NT2/D1 (cell line): ENCODE measurements at regions not wholly inside any gene's neighbourhood (a gene's known extent, or its start where the extent isn't known, plus 50 kb on each side); places are given as distances from the start of the nearest gene placed in this dataset.
A peak's percentile ranks its signal among the peaks of the same experiment; 100 is the strongest.
"Not testable (repeated sequence)": the region's sequence is repeated elsewhere in the genome, so short reads cannot be mapped to it uniquely, and the experiment has no call there.

Experiments used
- DNase-seq: peaks from one replicate; pipeline ENCODE4 v3.0.0-alpha.2; 2011; ENCODE audit warnings: low read depth, low spot score
- H3K27me3 ChIP-seq: 2 replicates; pipeline ENCODE4 v1.6.0; 2011; ENCODE audit warnings: mild to moderate bottlenecking; ENCODE audit not compliant: insufficient read length, insufficient read depth
- H3K36me3 ChIP-seq: 2 replicates; pipeline ENCODE4 v1.6.1; 2011; ENCODE audit warnings: mild to moderate bottlenecking, low read length, mixed read lengths; ENCODE audit not compliant: insufficient read depth, insufficient read length
- H3K4me1 ChIP-seq: 2 replicates; pipeline ENCODE4 v1.5.1; 2011; ENCODE audit not compliant: insufficient read depth, insufficient read length
- H3K4me3 ChIP-seq: 2 replicates; pipeline ENCODE4 v1.5.1; 2011; ENCODE audit warnings: low read depth; ENCODE audit not compliant: insufficient read length
- H3K9ac ChIP-seq: 2 replicates; pipeline ENCODE4 v1.6.0; 2011; ENCODE audit warnings: low read depth; ENCODE audit not compliant: insufficient read length
- H3K9me3 ChIP-seq: 2 replicates; pipeline ENCODE4 v1.5.1; 2011; ENCODE audit warnings: mild to moderate bottlenecking, low read length; ENCODE audit not compliant: insufficient read depth
- SUZ12 ChIP-seq: IDR thresholded peaks from 2 replicates; pipeline ENCODE4 v1.6.1; 2011; ENCODE audit not compliant: insufficient read length, insufficient read depth; ENCODE audit errors: extremely low read depth
- YY1 ChIP-seq: IDR thresholded peaks from 2 replicates; pipeline ENCODE4 v1.6.1; 2011; ENCODE audit not compliant: insufficient read length, insufficient read depth
- ZNF274 ChIP-seq: IDR thresholded peaks from 2 replicates; pipeline ENCODE4 v1.6.1; 2011; ENCODE audit warnings: mild to moderate bottlenecking, low read depth, low read length

DNA sequence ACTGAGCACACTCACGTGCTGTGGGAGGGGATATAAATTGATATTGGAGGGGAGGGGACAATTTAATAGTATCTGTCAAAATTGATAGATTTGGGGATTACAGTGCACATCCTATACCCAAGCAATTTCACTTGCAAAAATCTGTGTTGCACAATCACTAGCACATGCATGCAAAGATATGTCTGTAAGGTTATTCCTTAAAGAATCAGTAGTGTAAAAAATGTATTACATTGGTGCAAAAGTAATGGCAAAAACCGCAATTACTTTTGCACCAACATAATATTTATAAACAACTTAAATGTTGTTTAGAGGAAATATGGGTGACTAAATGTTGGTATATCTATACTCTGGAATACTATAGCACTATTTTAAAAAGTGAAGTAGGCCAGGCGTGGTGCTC lies 108.7 kb downstream of the LHX2 start:
- Histone ChIP-seq H3K4me3 (no peak overlapping the region), H3K36me3 (no peaks in the 10 kb centered on the region), H3K27me3 (peaks cover 2% of the 10 kb centered on the region), H3K4me1 (peaks cover 13% of the 10 kb centered on the region), H3K9ac (no peak overlapping the region), H3K9me3 (peaks cover 9% of the 10 kb centered on the region)
- DNase-seq, result no peak
- TF ChIP-seq YY1 (no peak), SUZ12 (no peak), ZNF274 (no peak)

DNA sequence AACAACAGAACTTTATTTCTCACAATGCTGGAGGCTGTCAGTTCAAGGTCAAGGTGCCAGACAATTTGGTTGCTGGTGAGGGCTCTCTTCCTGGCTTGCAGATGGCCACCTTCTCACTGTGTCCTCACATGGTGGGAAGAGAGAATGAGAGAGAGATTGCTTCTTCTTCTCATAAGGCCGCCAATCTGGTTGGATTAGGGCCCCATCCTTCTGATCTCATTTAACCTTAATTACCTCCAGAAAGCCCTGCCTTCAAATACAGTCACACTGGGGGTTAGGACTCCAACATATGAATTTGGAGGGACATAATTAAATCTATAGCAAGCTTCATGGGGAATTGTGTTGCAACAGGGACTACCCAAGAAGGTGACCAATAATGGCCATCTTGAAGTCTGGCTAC lies 110.2 kb downstream of the LHX2 start:
- Histone ChIP-seq H3K9ac (no peak overlapping the region), H3K36me3 (no peaks in the 10 kb centered on the region), H3K4me3 (no peak overlapping the region), H3K27me3 (peaks cover 2% of the 10 kb centered on the region), H3K9me3 (peaks cover 7% of the 10 kb centered on the region), H3K4me1 (peaks cover 18% of the 10 kb centered on the region)
- no peak for DNase-seq
- no peak for TF ChIP-seq SUZ12
- no peak for TF ChIP-seq ZNF274
- no peak for TF ChIP-seq YY1

DNA sequence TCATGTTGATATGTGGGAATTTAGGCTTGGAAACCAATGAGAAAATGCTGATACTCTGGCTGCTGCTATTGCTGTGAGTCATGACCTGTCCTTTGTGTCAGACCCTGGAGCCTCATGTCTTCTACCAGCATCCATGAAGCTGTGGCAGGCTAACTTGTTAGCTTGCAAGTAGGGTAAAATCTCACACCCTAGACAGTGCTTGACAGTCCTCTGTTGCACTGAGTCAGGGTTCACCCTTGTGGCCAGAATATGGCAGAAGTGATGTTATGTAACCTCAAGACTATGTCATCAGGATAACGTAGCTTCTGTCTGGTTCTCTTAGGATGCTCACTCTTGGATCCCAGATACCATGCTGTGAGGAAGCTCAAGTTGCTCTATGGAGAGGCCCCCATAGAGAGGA lies 110.8 kb downstream of the LHX2 start:
- H3K36me3 ChIP-seq, result no peaks in the 10 kb centered on the region
- TF ChIP-seq SUZ12, result no peak
- TF ChIP-seq YY1, result no peak
- TF ChIP-seq ZNF274, result no peak
- H3K9me3 ChIP-seq, result peaks cover under 1% of the 10 kb centered on the region; the same call in 1 of the 2 replicates
- no peak overlapping the region for H3K9ac ChIP-seq
- H3K27me3 ChIP-seq, result peaks cover 2% of the 10 kb centered on the region
- peaks cover 18% of the 10 kb centered on the region for H3K4me1 ChIP-seq
- H3K4me3 ChIP-seq, result no peak overlapping the region
- DNase-seq, result no peak

DNA sequence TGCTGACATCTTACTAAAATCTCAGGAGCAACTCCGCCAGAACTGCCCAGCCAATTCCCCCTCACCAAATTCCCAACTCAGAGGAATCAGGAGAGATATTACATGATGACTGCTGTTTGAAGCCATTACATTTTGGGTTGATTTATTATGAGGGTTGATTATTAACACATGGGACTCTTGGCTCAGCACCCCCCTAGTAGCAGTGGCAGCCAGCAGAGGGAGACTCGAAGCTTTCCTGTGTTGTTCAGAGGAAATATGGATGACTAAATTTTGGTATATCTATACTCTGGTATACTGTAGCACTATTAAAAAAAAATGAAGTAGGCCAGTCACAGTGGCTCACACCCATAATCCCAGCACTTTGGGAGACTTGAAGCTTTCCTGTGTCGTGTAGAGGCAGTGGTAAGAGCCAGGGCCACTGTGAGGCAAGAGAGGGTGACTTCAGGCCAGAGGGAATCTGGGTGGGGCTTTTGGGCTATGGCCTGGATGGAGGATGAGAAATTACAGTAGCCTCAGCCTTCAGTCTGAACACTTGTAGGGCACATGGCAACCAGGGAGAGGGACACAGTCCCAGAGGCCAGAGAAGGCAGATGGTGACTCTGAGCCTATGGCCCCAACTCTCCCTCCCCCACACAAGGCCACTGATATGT lies 111.4 kb downstream of the LHX2 start:
- TF ChIP-seq YY1, result no peak
- no peak for TF ChIP-seq SUZ12
- TF ChIP-seq ZNF274, result no peak
- Histone ChIP-seq H3K27me3 (peaks cover 2% of the 10 kb centered on the region), H3K9ac (no peak overlapping the region), H3K36me3 (no peaks in the 10 kb centered on the region), H3K9me3 (no peaks in the 10 kb centered on the region), H3K4me1 (peaks cover 18% of the 10 kb centered on the region), H3K4me3 (no peak overlapping the region)
- no peak for DNase-seq

DNA sequence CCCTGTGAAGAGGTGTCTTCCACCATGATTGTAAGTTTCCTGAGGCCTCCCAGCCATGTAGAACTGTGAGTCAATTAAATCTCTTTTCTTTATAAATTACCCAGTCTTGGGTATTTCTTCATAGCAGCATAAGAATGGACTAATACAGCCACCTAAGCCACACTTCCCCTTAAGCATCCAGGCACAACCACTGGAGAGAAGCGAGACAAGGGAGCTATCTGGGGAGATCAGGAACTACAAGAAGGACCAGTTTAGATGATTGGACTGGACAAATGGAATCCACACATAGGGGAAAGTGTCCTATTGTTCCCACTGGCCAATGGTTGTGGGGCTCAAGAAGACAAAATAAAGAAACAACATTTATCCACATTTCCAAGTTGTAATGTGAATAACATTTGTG lies 112.1 kb downstream of the LHX2 start:
- H3K36me3 ChIP-seq, H3K9me3 ChIP-seq, H3K27me3 ChIP-seq, H3K9ac ChIP-seq, H3K4me3 ChIP-seq, DNase-seq: not testable (repeated sequence)
- peaks cover 14% of the 10 kb centered on the region for H3K4me1 ChIP-seq

DNA sequence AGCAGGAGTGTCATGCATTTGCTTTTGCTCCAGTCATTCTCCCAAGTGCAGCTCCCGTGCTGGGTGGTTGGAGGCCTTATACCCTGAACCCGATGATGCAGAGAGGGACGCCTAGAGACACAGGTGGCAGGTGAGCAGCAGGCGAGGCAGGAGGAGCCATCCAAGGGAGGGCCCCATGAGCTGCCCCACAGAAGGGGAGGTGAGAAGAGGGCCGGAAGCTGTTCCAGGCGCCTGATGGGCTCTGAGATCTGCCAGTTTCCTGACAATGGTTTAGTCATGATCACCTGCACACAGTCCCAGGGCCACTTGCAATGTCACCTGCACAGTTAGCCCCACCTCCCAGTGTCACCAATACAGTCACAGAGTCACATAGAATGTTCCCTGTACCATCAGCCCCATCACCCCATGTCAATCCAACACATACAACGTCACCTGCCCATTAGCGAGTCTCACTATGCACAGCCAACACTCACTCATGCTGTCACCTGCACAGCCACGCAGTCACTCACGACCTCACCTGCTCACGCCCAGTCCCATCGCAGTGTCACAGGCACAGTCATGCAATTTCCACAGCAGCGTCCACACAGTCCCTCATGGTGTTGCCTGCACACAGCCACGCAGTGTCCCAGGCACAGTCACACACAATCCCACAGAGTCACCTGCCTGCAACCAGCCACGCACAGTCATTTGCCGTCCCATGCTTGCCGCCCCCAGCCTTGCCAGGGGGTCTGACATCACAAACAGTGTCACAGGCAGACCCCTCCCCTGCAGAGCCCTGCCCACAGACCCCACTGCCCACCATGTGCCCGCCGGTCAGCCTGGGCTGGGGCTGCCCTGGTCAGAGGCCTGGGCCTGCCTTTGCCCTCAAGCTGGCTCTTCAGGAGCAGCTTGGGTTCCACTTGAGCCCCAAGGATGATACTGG lies 113.4 kb downstream of the LHX2 start:
- no peaks in the 10 kb centered on the region for H3K36me3 ChIP-seq
- peaks cover 14% of the 10 kb centered on the region for H3K4me1 ChIP-seq
- H3K27me3 ChIP-seq, result peaks cover 2% of the 10 kb centered on the region
- TF ChIP-seq ZNF274 (no peak), SUZ12 (no peak), YY1 (no peak)
- peak overlapping the region; percentile 61 for H3K9ac ChIP-seq
- H3K9me3 ChIP-seq, result no peaks in the 10 kb centered on the region
- DNase-seq, result no peak
- no peak overlapping the region for H3K4me3 ChIP-seq

DNA sequence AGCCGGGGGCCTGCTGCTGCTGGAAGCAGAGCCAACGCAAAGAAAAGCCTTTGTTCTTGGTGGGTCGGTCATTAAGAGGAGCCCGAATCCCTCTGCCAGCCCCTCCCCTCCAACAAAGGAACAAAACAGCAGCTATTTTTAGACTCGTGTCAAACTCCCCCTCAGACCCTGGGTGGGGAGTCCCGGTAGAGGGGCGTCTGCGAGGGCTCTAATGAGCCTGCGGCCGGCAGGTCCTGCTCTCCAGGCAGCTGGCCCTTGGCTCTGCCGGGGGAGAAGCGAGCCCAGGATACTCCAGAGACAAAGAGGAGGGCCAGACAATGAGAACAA lies 114.0 kb downstream of the LHX2 start:
- DNase-seq, result no peak
- no peak for TF ChIP-seq ZNF274
- TF ChIP-seq YY1, result no peak
- TF ChIP-seq SUZ12, result no peak
- no peaks in the 10 kb centered on the region for H3K9me3 ChIP-seq
- H3K27me3 ChIP-seq, result peaks cover 2% of the 10 kb centered on the region
- H3K4me3 ChIP-seq, result no peak overlapping the region
- H3K9ac ChIP-seq, result peak overlapping the region; percentile 61
- H3K4me1 ChIP-seq, result peaks cover 14% of the 10 kb centered on the region
- H3K36me3 ChIP-seq, result no peaks in the 10 kb centered on the region
